HEK293 (cell line): ENCODE measurements at regions not wholly inside any gene's neighbourhood (a gene's known extent, or its start where the extent isn't known, plus 50 kb on each side); places are given as distances from the start of the nearest gene placed in this dataset.
A peak's percentile ranks its signal among the peaks of the same experiment; 100 is the strongest.

Source experiments
- CTCF ChIA-PET: fragments of 350-600 bp; formaldehyde crosslinking; extraction: SDS; loops from one replicate; lab custom pipeline; 2021; ENCODE audit warnings: antibody characterized with exemption; lab: Yijun Ruan, JAX
- POLR2A ChIA-PET: fragments of 300-600 bp; formaldehyde crosslinking; extraction: SDS; loops from one replicate; lab custom pipeline; 2020; ENCODE audit warnings: antibody characterized with exemption, inconsistent platforms; lab: Yijun Ruan, JAX
- H3K27ac ChIP-seq: fragments of 200-500 bp; sonication (Bioruptor generic); 2 replicates; pipeline ENCODE4 v1.5.1; 2014; ENCODE audit warnings: low read depth, low read length, control low read depth, inconsistent platforms; ENCODE audit errors: extremely low read depth
- H3K36me3 ChIP-seq, 2 experiments: fragments of 200-500 bp in 1 of 2; sonication (Bioruptor generic) in 1 of 2; 1 replicate in 1 of 2; 2 replicates in 1 of 2; pipeline ENCODE4 v1.5.1; 2014 to 2017; ENCODE audit warnings: inconsistent platforms in 2 of 2, low read length in 2 of 2; ENCODE audit not compliant: control insufficient read depth in 2 of 2, insufficient read depth in 1 of 2
- H3K4me1 ChIP-seq: fragments of 200-500 bp; sonication (Bioruptor generic); 2 replicates; pipeline ENCODE4 v1.5.1; 2014; ENCODE audit warnings: mild to moderate bottlenecking, low read length, inconsistent platforms; ENCODE audit not compliant: control insufficient read depth, insufficient read depth
- H3K4me3 ChIP-seq: 2 replicates; pipeline ENCODE4 v1.5.1; 2011; ENCODE audit warnings: low read depth, mild to moderate bottlenecking, control low read depth, low read length, moderate library complexity
- H3K9me3 ChIP-seq: fragments of 200-500 bp; sonication (Bioruptor generic); 2 replicates; pipeline ENCODE4 v1.5.1; 2014; ENCODE audit warnings: low read depth, low read length, inconsistent platforms; ENCODE audit not compliant: control insufficient read depth, insufficient read depth
- FEZF1 ChIP-seq: fragments of 450-650 bp; formaldehyde crosslinking; IDR thresholded peaks from 2 replicates; pipeline ENCODE4 v1.5.1; 2016; ENCODE audit warnings: missing biosample characterization, missing genetic modification characterization
- IKZF3 ChIP-seq: fragments of 450-650 bp; IDR thresholded peaks from 2 replicates; pipeline ENCODE4 v1.5.0; 2018; ENCODE audit warnings: missing biosample characterization, mild to moderate bottlenecking, missing genetic modification characterization, moderate library complexity
- MEIS1 ChIP-seq: sonication (generic); formaldehyde crosslinking; IDR thresholded peaks from 2 replicates; pipeline ENCODE4 v1.8.1; 2022; ENCODE audit warnings: missing genetic modification reagents, mild to moderate bottlenecking, borderline replicate concordance
- MZF1 ChIP-seq: fragments of 450-650 bp; formaldehyde crosslinking; IDR thresholded peaks from 2 replicates; pipeline ENCODE4 v1.5.1; 2017; ENCODE audit warnings: missing biosample characterization, missing genetic modification characterization, borderline replicate concordance
- OSR2 ChIP-seq: fragments of 450-650 bp; formaldehyde crosslinking; IDR thresholded peaks from 2 replicates; pipeline ENCODE4 v1.5.1; 2016; ENCODE audit warnings: missing biosample characterization, missing genetic modification characterization
- SCRT1 ChIP-seq: fragments of 450-650 bp; formaldehyde crosslinking; IDR thresholded peaks from 2 replicates; pipeline ENCODE4 v1.5.1; 2016; ENCODE audit warnings: missing biosample characterization, missing genetic modification characterization, borderline replicate concordance
- TRIM28 ChIP-seq: IDR thresholded peaks from 2 replicates; pipeline ENCODE4 v1.6.1; 2011; ENCODE audit warnings: low read length, control low read depth, borderline replicate concordance
- ZBTB10 ChIP-seq: fragments of 450-650 bp; formaldehyde crosslinking; IDR thresholded peaks from 2 replicates; pipeline ENCODE4 v1.5.1; 2016; ENCODE audit warnings: missing biosample characterization, missing genetic modification characterization
- ZNF114 ChIP-seq: fragments of 450-650 bp; formaldehyde crosslinking; IDR thresholded peaks from 2 replicates; pipeline ENCODE4 v1.5.0; 2017; ENCODE audit warnings: missing biosample characterization, missing genetic modification characterization
- ZNF140 ChIP-seq: fragments of 450-650 bp; formaldehyde crosslinking; IDR thresholded peaks from 2 replicates; pipeline ENCODE4 v1.5.1; 2016; ENCODE audit warnings: missing biosample characterization, missing genetic modification characterization
- ZNF221 ChIP-seq: fragments of 450-650 bp; formaldehyde crosslinking; IDR thresholded peaks from 2 replicates; pipeline ENCODE4 v1.5.1; 2017; ENCODE audit warnings: missing biosample characterization, missing genetic modification characterization, borderline replicate concordance
- ZNF24 ChIP-seq: fragments of 450-650 bp; formaldehyde crosslinking; IDR thresholded peaks from 2 replicates; pipeline ENCODE4 v1.5.1; 2016; ENCODE audit warnings: missing biosample characterization, missing genetic modification characterization
- ZNF266 ChIP-seq: fragments of 450-650 bp; formaldehyde crosslinking; IDR thresholded peaks from 2 replicates; pipeline ENCODE4 v1.5.1; 2016; ENCODE audit warnings: missing biosample characterization, missing genetic modification characterization, low read depth
- ZNF302 ChIP-seq: fragments of 450-650 bp; formaldehyde crosslinking; IDR thresholded peaks from 2 replicates; pipeline ENCODE4 v1.5.1; 2016; ENCODE audit warnings: missing biosample characterization, missing genetic modification characterization, low read depth
- ZNF548 ChIP-seq: fragments of 450-650 bp; formaldehyde crosslinking; IDR thresholded peaks from 2 replicates; pipeline ENCODE4 v1.5.1; 2016; ENCODE audit warnings: missing biosample characterization, missing genetic modification characterization
- ZNF549 ChIP-seq: fragments of 450-650 bp; IDR thresholded peaks from 2 replicates; pipeline ENCODE4 v1.5.1; 2018; ENCODE audit warnings: missing biosample characterization, missing genetic modification characterization, mild to moderate bottlenecking, inconsistent platforms, moderate library complexity
- ZNF585B ChIP-seq: fragments of 450-650 bp; formaldehyde crosslinking; IDR thresholded peaks from 2 replicates; pipeline ENCODE4 v1.5.1; 2016; ENCODE audit warnings: missing biosample characterization, missing genetic modification characterization
- ZNF654 ChIP-seq: fragments of 450-650 bp; formaldehyde crosslinking; IDR thresholded peaks from 2 replicates; pipeline ENCODE4 v1.5.1; 2016; ENCODE audit warnings: low read depth, missing biosample characterization, missing genetic modification characterization
- TF ChIP-seq, protein P1 (sequence below): fragments of 450-650 bp; formaldehyde crosslinking; IDR thresholded peaks from 2 replicates; pipeline ENCODE4 v1.5.1; 2016; ENCODE audit warnings: missing biosample characterization, missing genetic modification characterization
- TF ChIP-seq, protein P2 (sequence below): fragments of 450-650 bp; formaldehyde crosslinking; IDR thresholded peaks from 2 replicates; pipeline ENCODE4 v1.5.1; 2016; ENCODE audit warnings: missing biosample characterization, missing genetic modification characterization
- TF ChIP-seq, protein P3 (sequence below): fragments of 450-650 bp; formaldehyde crosslinking; IDR thresholded peaks from 2 replicates; pipeline ENCODE4 v1.5.1; 2017; ENCODE audit warnings: missing biosample characterization, missing genetic modification characterization

DNA sequence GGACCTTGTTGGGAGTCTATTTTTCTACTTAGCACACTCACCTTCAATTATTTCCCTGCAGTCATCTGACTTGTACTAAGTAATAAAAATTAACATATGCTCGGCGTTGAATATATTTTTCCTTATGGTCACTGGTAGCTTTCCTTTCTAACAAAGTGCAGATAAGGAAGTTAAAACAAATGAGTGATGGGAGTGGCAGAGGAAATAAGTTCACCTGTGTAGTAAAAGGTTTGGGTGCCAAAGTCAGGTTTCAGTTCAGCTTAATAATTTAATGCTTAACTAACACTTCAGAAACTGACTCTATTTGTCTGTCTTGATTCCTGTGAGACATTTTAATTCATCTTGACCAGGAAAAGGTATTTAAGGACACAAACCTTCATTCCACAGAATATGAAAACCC, 184.4 kb downstream of the PCDH7 start:
- no peak for TF ChIP-seq ZNF548
- TF ChIP-seq, protein P1, sequence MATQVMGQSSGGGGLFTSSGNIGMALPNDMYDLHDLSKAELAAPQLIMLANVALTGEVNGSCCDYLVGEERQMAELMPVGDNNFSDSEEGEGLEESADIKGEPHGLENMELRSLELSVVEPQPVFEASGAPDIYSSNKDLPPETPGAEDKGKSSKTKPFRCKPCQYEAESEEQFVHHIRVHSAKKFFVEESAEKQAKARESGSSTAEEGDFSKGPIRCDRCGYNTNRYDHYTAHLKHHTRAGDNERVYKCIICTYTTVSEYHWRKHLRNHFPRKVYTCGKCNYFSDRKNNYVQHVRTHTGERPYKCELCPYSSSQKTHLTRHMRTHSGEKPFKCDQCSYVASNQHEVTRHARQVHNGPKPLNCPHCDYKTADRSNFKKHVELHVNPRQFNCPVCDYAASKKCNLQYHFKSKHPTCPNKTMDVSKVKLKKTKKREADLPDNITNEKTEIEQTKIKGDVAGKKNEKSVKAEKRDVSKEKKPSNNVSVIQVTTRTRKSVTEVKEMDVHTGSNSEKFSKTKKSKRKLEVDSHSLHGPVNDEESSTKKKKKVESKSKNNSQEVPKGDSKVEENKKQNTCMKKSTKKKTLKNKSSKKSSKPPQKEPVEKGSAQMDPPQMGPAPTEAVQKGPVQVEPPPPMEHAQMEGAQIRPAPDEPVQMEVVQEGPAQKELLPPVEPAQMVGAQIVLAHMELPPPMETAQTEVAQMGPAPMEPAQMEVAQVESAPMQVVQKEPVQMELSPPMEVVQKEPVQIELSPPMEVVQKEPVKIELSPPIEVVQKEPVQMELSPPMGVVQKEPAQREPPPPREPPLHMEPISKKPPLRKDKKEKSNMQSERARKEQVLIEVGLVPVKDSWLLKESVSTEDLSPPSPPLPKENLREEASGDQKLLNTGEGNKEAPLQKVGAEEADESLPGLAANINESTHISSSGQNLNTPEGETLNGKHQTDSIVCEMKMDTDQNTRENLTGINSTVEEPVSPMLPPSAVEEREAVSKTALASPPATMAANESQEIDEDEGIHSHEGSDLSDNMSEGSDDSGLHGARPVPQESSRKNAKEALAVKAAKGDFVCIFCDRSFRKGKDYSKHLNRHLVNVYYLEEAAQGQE: no peak
- TF ChIP-seq ZNF266 (tag by site-specific recombination): no peak
- no peak for TF ChIP-seq ZNF654 (tag by site-specific recombination)
- no peak for TF ChIP-seq ZNF24
- TF ChIP-seq SCRT1 (tag by site-specific recombination): no peak
- TF ChIP-seq ZNF221: no peak
- TF ChIP-seq ZNF549 (tag by site-specific recombination): no peak
- TF ChIP-seq MEIS1 (CRISPR knock-in tag): no peak
- TF ChIP-seq ZNF585B: no peak
- no peak for TF ChIP-seq MZF1 (tag by site-specific recombination)
- TF ChIP-seq ZNF140 (tag by site-specific recombination): no peak
- TF ChIP-seq, protein P2, sequence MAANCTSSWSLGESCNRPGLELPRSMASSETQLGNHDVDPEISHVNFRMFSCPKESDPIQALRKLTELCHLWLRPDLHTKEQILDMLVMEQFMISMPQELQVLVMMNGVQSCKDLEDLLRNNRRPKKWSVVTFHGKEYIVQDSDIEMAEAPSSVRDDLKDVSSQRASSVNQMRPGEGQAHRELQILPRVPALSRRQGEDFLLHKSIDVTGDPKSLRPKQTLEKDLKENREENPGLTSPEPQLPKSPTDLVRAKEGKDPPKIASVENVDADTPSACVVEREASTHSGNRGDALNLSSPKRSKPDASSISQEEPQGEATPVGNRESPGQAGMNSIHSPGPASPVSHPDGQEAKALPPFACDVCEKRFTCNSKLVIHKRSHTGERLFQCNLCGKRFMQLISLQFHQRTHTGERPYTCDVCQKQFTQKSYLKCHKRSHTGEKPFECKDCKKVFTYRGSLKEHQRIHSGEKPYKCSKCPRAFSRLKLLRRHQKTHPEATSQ (tag by site-specific recombination): no peak
- TF ChIP-seq TRIM28: no peak
- TF ChIP-seq OSR2 (tag by site-specific recombination): no peak
- TF ChIP-seq IKZF3 (tag by site-specific recombination): no peak
- no peak for TF ChIP-seq ZNF114 (tag by site-specific recombination)
- TF ChIP-seq ZBTB10 (tag by site-specific recombination): no peak
- TF ChIP-seq, all 188 proteins: peak for 0
- CTCF ChIA-PET: no interaction called here
- H3K27ac ChIP-seq: no peak overlapping the region

DNA sequence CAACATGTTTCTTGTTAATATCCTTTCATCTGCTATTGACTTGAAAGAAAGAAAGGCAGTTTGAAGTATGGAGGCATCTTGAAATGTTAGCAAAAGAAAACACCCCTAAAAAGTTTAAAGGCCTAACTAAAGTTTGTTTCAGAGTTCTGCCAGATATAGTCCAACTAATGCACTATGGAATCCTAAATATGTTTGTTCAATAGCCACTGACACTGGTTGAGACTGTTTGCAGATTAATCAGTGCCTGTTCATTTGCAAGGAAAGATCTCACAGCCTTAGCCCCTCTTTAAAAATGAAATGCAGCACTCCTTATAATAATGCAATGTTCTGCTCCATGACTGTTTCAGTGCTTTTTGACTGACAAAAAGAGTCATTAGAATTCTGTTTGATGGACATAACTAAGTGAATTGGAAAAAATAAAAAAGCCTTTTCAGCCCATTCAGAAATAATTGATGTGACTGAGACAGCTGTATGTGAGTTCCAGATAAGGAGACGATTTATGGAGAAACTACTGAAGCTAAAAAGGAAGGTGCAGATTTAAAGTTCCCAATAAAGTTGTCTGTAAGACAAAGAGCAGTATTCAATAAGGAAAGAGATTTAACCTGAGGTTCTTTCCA, 192.0 kb downstream of the PCDH7 start:
- no peaks in the 10 kb centered on the region for H3K36me3 ChIP-seq
- no peak overlapping the region for H3K4me3 ChIP-seq
- ChIA-PET POLR2A (no interaction called here), CTCF (no interaction called here)
- H3K9me3 ChIP-seq: no peaks in the 10 kb centered on the region
- H3K27ac ChIP-seq: no peak overlapping the region
- TF ChIP-seq ZNF302 (tag by site-specific recombination): no peak
- peak; percentile 47 for TF ChIP-seq FEZF1 (tag by site-specific recombination)
- TF ChIP-seq, protein P3, sequence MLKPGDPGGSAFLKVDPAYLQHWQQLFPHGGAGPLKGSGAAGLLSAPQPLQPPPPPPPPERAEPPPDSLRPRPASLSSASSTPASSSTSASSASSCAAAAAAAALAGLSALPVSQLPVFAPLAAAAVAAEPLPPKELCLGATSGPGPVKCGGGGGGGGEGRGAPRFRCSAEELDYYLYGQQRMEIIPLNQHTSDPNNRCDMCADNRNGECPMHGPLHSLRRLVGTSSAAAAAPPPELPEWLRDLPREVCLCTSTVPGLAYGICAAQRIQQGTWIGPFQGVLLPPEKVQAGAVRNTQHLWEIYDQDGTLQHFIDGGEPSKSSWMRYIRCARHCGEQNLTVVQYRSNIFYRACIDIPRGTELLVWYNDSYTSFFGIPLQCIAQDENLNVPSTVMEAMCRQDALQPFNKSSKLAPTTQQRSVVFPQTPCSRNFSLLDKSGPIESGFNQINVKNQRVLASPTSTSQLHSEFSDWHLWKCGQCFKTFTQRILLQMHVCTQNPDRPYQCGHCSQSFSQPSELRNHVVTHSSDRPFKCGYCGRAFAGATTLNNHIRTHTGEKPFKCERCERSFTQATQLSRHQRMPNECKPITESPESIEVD (tag by site-specific recombination): peak; percentile 54; the same call in 1 of the 2 replicates
- no peaks in the 10 kb centered on the region; the same call in 1 of the 2 replicates for H3K4me1 ChIP-seq

More for the DNA sequence above, 184.4 kb downstream of the PCDH7 start:
- no peak overlapping the region for H3K4me3 ChIP-seq
- H3K4me1 ChIP-seq: peaks cover 6% of the 10 kb centered on the region; the same call in 1 of the 2 replicates
- POLR2A ChIA-PET: interaction anchor here (0.9 kb wide), 1 partner anchor 187 kb away, joined by 3 read pairs; no protein-coding TSS in a partner anchor
- no peaks in the 10 kb centered on the region for H3K36me3 ChIP-seq
- no peaks in the 10 kb centered on the region for H3K9me3 ChIP-seq
